Kidney tubule cell (primary cell): ENCODE measurements at regions not wholly inside any gene's neighbourhood (a gene's known extent, or its start where the extent isn't known, plus 50 kb on each side); places are given as distances from the start of the nearest gene placed in this dataset.
A peak's percentile ranks its signal among the peaks of the same experiment; 100 is the strongest.
"Not testable (repeated sequence)": the region's sequence is repeated elsewhere in the genome, so short reads cannot be mapped to it uniquely, and the experiment has no call there.

Experiments used
- DNase-seq: peaks from one replicate; pipeline ENCODE4 v3.0.0-alpha.2; 2018; ENCODE audit warnings: low spot score

DNA sequence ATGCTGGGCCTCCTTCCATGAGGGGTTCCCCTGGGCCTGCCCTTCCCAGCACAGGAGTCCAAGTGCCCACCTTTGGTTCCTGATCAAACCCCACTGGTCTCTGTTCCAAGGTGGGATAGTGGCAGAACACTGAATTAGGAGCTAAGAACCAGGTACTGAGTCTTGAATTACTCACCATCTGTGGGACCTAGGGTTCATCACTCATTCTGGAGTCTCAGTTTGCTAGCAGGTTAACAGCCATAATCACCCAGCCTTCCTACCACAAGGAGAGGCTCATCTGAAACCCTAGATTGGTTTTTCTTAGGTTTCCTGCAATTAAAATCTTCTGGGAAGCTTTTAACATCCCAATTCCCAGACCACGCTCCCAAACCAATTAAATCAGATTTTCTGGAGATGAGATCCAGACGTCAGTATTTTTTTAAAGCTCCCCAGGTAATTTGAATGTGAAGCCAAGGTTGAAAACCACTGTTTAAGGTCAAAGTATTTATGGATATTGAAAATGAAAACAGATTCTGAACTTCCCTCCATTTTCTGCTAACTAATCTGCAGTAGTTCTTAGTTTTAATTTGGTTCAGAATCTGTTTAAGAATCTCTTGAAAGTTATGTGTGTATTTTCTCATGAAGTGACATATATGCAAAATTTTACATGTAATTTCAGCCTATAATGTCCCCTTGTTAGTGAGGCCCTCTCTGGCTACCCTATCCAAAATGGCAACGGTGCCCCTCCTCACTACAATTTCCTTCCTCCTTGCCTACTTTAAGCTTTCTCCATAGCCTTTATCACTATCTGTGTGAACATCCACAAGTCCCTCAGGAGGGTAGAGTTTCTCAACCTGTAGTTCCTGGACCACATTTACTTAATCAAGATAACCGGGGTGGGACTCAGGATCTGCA, 166.5 kb upstream of the CXCR4 start:
- no peak for DNase-seq

DNA sequence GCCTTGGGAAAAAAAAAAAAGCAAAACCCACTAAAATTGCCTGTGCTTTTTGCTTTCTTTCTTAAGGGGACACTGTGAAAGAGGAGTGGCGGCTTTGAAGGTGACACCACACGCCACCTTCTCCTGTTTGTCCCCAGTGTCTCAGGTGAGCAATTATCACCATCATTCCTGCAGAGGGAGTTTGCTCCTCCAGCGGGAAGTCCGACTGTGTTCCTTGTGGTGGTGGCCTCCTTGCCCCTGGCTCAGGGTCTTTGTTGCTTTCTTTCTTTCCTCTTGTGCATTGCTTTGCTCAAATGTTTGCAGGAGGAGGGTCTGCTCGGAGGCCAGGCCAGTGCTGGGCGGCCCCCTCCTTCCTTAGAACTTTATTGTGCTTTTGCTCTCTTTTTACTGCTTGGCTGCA, 164.3 kb upstream of the CXCR4 start:
- DNase-seq: no peak

DNA sequence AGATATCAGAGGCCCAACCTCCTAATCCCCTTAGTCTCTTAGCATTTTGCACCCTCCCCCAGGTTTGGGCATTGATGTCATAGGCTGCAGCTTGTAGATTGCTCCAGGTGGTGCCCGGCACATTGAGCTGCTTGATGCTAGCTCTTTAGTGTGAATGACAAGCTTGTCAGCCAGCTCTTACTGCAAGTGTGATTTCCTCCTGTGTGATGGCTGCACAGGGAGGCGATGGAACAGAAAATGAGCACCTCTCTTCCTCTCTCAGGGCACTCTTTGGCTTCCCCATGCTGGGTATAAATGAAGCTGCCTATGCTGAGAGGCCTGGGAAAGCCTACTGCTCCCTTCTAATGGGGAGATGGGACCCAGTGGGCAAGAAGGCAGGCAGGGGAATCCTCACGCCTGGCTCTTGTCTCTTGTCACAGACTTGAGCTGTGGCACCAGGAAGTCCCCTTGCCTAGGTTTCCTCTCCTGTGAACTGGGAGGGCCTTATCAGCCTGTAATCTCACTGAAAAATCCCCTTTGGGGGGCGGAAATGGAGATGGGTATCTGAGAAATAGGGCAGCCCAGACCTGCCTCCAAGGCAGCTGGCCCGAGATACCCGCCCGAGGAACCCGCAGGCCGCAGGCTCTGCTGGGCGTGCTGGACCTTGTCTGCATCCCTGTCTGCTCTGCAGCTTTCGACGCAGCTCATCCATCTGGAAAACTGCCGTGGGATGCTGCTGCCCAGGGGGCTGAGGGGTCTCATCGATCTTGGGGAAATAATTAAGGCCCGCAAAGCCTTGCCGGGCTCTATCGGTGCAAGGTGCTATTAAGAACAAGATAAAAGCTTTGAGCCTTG, 163.5 kb upstream of the CXCR4 start:
- DNase-seq: no peak

DNA sequence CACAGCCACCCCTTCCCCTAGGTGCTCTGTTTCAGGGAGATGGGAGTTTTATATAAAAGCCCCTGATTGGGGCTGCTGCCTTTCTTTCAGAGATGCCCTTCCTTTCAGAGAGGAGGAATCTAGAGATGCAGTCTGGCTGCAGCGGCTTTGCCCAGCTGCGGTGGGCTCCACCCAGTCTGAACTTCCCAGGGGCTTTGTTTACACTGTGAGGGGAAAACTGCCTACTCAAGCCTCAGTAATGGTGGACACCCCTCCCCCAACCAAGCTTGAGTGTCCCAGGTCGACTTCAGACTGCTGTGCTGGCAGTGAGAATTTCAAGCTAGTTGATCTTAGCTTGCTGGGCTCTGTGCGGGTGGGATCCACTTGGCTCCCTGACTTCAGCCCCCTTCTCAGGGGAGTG, 148.4 kb upstream of the CXCR4 start:
- DNase-seq: not testable (repeated sequence)

DNA sequence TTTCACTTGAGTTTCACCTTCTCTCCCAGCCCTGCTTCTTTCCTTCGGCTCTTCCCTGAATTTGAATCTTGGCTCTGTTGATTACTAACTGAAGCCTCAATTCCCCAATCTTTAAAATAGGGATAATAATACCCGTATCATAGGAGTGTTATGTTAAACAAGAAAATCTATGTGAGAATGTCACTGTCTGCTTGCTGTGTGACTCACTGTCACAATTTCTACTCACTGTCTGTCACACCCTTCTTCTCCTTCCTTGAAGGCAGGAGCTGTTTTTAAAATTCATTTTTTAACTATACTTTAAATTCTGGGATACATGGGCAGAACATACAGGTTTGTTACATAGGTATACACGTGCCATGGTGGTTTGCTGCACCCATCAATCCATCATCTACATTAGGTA, 141.6 kb upstream of the CXCR4 start:
- DNase-seq: no peak

DNA sequence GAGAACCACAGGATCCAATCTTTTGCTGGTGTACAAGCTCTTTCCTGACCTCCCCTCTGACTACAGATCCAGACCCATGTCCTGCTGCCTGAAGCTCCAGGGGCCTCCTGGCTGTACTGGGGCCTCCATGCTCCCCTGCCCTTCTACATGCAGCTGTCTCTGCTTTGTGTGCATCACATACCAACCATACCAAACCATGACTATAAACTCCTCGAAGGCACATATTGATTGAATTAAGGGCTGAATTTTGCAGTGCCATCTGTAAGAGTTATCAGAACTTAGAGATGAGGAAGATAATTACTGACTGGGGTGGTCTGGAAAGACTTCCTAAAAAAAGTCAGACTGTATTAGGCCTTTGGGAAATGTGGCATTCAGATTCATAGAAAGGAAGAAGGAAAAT, 139.9 kb upstream of the CXCR4 start:
- DNase-seq: no peak

DNA sequence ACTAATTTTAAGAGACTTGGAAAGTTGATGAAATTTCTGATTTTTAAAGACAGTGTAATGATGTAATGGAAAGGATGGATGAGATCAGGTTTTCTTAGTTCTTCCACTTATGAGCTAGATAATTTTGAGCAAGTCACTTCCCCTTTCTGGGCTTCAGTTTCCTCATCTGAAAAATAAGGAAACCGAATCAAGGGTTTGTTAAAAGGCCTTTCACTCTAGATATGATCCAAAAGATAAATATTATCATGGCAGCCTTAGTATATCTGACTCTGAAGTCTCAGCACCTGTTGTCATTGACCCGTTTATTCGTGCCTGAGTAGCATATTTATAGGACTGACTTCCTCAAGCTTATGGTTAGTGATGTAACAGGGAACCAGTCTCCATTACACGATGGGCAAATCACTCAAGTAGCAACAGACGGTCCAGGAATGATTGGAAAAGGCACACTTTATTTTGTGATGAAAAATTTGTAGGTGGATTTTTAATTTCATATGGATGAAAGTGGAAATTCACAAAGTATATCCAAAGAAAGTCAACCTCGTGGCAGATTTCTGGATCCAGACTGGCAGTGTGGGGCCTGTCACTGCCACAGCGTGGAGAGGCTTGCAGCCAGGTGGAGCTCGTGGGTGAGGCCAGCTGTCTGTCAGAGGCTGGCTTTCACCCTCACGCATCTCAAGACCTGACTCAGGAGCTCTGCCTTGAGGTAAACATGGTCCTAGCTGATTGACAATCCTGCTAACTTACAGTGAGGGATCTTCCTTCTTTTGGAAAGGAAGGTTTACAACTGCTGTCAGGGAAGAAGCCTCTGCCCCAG, 137.9 kb upstream of the CXCR4 start:
- no peak for DNase-seq

DNA sequence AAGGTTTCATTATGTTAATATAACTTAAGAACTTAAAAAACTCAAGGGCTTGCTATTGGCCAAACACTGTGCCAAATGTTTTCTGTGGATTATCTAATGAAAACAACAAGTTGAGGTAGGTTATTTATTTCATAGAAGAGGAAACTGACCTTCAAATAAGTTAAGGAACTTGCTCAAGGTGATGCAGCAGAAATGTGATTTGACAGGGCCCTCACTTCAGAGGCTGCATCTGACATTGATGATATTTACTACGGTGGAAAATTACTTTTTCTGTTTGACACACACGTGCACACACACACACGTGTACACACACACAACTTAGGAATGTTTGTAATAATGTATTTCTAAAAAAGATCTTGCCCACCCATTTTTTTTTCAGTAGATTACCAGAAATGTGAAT, 137.2 kb upstream of the CXCR4 start:
- DNase-seq: no peak

DNA sequence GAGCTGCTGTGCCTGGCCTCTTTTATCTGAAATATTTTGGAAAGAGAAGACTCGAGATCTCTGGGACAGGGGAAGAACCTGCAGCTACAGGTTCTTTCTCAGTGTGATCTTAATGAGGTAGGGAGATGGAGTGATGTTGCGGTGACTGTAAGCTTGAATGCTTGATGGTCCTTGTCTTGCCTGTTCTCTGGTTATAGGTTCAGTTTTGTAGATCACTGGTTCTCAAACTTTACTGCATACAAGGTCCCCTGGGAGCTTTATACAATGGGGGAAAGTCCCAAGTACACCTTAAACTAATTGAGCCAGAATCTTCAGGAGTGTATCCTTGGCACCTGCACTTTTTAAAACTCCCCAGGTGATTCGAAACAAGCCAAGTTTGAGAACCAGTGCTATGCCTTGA, 136.7 kb upstream of the CXCR4 start:
- no peak for DNase-seq

DNA sequence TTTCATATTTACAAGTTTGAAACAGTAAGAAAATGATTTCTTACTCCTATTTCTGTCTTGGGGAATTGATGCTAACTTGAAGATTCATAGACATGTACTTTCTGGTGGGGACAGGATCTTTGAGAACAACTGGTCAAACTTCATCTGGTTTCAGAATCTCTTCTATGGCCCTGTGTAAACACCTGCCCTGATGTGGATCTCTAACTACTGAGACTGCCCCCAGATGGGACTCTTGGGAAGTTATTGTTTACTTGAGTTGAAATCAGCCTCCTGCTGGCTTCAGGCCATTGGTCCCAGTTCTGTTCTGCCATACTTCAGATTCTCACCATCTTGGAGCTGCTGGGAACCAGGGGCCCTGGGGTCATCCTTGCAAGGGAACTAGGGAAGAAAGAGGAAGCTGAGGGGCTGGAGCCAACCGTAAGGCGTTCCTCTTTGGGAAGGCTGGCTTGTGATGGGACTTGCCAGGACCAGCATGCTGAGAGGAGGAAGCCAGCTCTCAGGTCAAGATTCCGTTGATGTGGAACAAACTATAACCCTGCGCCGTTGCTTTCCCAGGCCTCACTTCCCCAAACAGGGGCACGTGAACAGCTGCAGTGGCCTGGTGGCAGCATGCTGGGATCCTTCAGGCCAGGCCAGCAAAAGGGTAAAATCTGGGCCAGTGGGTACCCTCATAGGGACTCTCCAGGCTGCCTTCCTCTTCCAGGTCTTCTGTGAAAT, 135.5 kb upstream of the CXCR4 start:
- DNase-seq: no peak

DNA sequence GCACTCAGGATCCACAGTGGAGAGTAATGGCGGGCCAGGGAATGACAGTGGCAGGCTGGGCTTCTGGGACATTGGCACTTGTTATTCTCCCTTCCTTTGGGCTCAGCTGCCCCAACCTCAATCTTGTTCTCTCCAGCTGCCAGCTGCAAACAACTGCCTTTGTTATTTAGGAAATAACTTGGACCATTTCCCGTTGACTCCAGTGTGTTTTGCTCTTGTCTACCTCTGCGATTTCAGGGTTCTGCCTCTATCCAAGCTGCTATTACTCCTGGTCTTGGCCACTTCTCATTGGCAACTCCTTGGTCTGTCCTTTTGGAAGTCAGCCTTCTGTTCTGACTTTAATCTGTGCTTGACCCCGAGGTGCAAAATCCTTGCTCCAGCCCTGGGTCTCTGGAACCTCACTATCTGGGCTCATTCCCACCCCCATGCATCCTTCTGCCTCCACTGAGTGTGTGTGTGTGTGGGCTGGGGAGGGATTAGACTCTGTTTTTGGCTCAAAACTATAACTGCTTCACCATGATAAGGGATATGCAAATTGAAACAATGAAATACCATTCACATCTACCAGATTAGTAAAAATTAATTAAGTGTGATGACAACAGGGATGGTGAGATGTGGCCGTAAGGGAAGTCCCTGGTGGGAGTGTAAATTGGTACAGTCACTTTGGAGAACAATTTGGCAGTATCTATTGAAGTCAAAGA, 134.1 kb upstream of the CXCR4 start:
- DNase-seq: no peak

DNA sequence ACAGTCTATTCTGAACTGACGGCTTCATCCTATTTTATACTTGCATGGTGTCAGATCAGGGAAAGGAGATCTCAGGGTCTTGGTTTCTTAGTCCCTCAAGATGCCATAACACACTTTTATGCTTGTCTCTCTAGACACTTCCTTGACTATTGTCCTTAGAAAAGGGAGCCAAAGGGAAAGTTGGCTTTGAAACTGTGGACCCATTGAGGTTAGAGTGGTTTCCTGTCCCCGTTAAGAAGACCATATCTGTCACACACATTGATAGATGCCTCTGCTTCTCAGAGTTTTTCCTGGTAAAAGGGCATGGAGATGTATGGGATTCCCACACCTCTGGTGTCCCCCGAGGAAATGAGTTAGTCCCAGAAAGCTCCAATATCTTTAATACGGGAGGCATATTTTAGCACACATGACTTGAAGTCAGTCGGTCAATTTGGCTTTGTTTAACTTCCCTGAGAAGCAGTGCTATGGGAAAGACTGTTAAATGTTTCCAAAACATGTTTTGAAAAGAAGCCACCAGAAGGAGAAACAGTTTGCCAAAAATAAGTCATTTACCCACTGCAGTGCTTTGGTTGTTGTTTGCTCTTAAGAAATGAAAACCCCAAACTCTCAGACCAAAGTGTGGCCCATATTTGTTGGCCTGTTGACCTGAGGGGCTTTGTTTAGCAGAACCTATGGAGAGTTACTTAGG, 133.4 kb upstream of the CXCR4 start:
- no peak for DNase-seq

DNA sequence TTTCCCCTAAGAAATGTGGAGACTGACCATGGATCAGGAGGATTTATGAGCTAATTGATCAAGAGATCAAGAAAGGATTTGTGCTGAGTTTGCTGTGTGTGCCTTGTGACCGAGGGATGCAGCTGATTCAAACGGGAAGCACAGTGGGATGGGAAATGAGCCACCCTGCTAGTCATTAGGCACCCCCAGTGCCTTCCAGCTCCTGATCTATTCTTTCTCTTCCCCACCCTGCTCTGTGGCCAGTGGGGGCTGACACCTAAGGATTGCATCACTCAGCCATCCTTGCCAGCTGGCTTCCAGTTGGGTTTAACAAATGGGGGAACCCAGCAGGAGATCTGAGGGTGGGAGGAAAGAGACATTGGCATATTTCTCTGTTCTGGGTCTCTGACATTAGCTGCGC, 132.2 kb upstream of the CXCR4 start:
- no peak for DNase-seq

DNA sequence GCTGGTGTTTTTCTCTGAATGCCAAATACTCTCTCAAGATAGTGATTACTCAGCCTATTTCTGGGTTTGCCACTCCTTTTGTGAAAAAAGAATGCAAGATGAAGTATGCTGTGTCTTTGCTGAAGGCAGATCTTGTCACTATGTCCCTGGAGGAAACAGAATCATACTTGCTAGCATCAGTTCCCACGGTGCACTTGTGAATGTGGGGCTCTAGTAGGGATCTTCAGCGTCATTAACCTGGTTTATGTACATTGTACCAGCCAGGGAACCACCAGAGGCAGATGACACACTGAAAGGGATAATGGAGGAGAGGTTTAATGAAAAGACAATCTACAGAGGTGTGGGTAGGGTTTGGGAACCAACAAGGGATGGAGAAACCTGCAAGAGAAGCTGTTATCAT, 131.0 kb upstream of the CXCR4 start:
- no peak for DNase-seq

DNA sequence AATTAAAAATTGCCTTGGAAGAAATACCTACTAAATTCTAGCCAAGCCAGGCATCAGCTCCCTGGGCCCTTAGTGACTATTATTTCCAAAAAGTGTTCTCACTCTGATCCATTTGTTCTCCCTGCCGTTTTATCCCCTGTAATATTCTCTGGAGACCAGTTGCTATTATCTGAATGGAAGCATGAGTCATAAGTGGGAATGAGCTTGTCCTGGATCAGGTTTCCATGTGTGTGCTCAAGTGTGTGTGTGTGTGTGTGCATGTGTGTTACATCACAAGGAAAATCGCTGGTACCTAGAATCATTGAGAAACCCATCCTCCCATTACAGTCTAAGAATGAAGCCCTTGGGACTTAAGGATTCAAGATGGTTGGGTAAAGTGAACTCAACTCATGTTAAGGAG, 130.3 kb upstream of the CXCR4 start:
- peak; percentile 41 for DNase-seq

DNA sequence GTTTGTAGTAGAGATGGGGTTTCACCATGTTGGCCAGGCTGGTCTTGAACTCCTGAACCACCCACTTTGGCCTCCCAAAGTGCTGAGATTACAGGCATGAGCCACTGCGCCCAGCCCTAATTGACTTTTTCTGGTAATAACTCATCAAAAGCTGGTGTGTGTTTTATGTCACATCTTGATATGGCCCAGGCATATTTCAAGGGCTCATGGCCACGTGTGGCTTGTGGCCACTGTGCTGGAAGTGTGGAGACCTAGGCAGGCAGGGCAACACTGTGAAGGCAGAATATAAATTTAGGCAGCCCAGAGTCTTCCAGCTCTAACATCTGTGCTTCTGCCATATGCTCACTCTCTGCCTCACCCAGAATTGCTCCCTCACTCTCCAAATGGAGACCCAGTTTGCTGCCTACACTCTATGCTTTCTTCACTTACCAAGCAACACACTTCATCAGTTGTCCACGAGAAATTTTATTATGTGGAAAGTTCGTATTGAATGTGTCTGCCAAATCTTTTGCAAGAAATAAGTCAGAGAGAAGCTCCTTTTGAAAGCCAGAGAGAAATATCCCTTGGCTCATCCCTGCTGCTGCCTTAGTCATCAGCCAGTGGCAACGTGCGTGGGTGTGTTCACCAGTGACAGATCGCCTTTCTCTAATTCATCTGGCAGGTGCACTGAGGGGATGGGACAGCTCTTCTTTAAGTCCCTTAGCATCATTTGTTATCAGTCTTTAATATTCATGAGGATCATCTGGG, 129.4 kb upstream of the CXCR4 start:
- peak; percentile 27 for DNase-seq

DNA sequence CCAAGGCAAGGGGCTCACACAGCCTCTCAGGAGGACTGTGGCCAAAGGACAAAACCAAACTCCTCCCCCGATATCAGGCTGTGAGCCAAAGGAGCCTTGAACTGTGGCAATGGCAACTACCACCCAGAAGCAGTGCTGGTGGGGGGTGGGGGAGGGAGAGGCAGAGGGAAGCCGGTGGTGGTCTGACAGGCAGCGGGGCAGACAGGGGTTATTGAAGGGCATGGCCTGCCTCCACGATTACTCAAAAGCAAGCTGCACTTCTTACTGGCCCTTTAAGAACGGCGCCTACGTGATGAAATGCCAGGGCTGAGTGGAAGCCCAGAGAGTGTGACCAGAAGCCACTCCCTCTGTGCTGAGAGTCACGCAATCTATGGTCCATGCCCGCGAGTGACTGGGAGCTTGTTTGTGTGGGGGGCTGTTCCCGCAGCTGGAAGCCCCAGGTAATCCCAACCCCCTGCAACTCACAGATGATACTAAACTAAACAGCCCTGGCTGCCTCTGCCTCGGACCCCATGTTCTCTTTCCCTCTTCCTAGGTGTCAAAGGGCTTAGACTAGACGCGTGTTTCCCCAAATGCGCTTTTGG, 128.2 kb upstream of the CXCR4 start:
- DNase-seq: peak; percentile 76

DNA sequence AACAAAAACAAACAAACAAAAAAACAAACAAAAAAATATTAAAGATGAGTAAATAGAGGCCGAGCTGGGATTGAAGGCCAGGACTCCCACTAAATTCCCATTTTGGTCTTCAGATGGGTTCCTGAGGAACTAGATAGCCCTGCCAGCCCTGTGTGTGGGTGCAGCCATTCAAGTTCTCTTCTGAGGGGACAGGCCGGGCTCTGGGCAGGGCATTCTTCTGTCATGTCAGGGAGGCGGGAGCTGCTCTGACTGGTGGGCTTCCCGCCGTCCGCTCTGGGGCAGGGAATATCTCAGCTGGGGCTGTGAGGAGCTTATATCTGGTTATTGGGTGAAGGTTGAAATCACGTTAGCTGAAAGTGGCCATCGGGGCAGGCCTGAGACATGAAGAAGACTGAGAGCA, 127.3 kb upstream of the CXCR4 start:
- DNase-seq: no peak

DNA sequence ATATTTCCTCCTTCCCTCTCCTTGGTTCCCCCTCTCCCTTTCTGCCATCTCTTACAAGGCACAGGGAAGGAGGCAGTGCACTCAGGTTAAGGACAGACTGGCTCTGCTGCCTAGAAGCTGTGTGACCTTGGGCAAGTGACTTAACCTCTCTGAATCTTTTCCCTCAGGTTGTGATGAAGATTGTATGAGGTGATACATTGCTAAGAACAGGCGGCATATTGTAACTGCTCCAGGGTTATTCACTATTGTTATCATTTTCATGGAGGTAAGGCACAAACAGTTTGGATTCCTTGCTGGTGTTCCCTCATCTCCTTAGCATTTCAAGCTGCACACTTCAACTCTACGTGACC, 126.6 kb upstream of the CXCR4 start:
- no peak for DNase-seq
